Stimulated activated CD4-positive, alpha-beta T cell treated with anti-CD3 and anti-CD28 coated beads, Interleukin-2, amount 100 ng/mL, for 48 hours (primary cell): ENCODE measurements at regions not wholly inside any gene's neighbourhood (a gene's known extent, or its start where the extent isn't known, plus 50 kb on each side); places are given as distances from the start of the nearest gene placed in this dataset.
"Not testable (repeated sequence)": the region's sequence is repeated elsewhere in the genome, so short reads cannot be mapped to it uniquely, and the experiment has no call there.

Source experiments
- DNase-seq, 2 donors: peaks; one replicate each; pipeline ENCODE4 v3.0.0-alpha.2; 2020

DNA sequence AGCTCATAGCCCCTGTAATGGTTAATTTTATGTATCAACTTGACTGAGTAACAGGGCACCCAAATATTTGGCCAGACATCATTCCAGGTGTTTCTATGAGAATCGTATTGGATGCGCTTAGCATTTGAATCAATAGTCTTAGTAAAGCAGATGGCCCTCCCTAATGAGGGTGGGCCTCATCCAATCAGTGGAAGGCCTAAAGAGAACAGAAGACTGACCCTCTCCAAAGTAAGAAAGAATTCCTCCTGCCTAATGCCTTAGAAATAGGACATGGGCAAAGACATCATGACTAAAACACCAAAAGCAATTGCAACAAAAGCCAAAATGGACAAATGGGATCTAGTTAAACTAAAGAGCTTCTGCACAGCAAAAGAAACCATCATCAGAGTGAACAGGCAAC is 352.5 kb upstream of the SASH1 start:
- DNase-seq, result no peak

DNA sequence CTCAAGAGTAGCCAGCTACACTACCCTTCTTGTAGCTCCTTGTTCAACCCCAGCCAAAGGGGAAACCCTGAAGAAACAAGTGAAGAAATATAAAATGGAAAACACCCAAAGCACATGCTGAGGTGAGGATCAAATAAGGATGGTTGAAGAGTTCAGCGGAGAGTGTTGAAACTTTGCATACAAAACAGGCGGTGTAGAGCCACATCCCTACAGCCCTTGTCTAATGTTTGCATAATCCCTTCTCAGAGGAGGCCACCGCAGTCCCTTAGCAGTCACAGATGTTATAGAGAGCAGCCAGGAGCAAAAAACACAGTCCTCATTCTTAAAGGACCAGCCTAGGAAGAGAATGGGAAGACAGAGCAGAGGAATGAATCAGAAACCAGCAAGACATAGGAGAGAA is 350.7 kb upstream of the SASH1 start:
- no peak for DNase-seq

DNA sequence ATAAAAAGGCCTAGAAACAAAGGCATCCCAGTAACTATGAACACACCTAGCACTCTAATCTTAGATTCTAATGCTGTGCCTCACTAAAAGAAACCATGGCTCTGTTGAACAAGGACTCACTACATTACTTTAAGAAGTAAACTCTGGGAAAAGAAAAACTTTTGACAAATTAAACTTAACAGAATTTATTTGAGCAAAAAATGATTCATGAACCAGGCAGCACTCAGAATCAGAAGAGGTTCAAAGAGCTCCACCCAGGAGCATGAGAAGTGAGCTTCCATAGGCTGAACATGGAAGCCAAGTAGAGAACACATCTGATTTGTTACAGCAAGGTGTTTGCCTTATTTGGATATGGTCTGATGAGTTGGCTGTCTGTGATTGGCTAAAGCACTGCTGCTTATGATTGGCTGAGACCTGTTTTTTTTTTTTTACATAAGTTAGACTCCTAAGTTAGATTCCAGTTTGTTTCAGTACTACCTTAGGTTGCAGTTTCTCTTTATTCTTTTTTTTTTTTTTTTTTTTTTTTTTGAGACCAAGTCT is 343.6 kb upstream of the SASH1 start:
- DNase-seq, result no peak

DNA sequence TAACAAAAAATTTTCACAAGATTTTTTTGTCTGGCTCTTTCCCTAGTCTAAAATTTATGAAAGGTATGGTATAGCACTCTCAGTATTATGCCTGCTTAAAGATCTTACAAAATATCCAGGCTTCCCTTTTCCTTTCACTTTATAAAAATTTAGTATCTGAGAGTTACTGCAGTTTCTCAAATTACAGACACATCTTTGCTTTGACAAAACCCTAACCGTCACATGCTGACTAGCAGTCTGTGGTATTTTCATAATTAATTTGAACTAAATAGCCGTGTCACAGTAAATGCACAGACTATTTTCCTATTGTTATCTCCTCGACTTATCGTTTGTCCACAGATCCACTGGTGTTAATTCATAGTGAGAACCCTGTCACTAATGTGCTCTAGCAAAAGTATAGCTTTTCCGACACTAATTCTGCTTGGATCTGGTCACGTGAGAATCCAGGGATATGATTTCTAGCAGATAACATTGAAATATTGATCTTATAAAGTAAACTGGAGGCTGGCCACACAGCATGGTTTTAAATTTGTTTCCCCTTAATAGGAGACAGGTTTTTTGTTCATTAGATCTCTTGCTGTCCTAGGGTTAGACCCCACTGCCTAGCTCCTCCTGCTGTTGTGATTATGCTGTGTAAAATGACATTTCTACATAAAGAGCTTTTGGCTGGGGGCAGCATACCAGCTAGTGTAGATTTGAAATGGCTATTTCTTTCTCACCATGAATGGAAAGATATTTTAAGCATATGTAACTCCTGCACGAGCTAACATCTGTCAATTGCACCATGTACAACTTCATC is 340.6 kb upstream of the SASH1 start:
- DNase-seq, result no peak

DNA sequence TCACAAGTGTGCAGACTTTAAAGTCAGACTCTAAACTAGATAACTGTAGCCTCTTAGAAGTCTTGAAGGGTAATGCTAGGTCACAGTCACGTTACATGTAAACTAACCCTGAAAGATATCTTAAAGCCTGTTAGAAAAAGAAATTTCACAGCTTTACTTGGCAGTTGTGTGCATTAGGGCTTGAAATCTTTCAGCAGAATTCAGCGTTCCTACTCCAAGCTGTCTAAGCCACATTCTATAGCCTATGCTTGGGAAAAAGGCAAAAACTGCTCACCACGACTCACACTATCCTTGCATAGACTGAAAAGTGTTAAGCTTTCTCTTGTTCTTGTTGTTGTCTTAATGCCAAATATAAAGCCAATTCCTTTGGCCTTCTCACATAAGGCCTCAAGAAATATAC is 338.0 kb upstream of the SASH1 start:
- no peak for DNase-seq

DNA sequence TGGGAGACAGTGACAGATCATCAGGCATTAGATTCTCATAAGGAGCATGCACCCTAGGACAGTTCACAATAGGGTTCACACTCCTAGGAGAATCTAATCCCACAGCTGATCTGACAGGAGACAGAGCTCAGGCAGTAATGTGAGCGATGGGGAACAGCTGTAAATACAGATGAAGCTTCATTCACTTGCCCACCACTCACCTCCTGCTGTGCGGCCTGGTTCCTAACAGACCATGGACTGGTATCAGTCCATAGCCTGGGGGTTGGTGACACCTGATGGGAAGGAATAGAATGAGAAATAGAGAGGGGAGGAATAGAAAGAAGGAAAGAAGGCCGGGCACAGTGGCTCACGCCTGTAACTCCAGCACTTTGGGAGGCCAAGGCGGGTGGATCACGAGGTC is 336.8 kb upstream of the SASH1 start:
- DNase-seq, result no peak

DNA sequence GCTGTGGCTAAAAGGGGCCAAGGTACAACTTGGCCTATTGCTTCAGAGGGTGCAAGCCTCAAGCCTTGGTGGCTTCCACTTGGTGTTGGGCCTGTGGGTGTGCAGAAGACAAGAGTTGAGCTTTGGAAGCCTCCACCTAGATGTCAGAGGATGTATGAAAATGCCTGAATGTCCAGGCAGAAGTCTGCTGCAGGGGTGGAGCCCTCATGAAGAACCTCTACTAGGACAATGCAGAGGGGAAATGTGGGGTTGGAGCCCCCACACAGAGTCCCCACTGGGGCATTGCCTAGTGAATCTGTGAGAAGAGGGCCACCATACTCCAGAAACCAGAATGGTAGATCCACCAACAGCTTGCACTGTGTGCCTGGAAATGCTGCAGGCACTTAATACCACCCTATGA is 332.1 kb upstream of the SASH1 start:
- not testable (repeated sequence) for DNase-seq

DNA sequence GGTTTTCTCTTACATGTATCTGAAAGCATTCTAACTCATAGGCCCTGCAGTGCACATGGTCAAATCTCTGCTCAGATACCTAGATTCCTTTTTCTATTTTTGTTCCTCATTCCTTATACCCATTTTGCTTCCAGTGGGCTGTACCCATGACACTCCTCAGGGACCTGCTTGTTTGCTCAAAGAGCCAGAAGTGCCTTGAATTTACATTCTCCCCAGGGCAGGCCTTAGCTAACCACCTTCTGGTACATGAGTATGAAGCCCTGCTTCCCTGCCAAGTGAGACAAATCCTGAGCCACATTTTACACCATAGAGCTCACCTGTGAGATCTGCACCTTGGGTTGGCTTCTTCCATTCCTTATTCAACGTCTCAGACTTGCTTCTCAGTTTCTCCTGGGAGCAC is 326.6 kb upstream of the SASH1 start:
- DNase-seq, result no peak

DNA sequence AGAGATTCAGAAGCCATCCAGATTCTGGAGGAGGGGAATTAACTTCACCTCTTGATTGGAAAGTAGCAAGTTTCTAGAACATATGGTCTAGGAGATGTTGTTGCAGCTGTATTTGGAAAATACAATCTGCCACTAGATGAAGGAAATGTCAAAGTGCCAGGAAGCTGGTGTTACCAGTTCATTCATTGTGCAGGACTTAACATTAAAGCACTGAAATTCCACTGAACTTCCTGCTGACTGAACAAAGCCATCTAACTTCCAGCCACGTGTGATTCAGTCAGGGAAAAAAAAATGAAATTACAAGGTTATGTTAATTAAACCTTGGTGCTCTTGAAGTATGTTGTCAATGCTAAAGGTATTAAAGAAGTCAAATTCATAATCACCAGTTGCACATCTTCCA is 321.5 kb upstream of the SASH1 start:
- no peak for DNase-seq

DNA sequence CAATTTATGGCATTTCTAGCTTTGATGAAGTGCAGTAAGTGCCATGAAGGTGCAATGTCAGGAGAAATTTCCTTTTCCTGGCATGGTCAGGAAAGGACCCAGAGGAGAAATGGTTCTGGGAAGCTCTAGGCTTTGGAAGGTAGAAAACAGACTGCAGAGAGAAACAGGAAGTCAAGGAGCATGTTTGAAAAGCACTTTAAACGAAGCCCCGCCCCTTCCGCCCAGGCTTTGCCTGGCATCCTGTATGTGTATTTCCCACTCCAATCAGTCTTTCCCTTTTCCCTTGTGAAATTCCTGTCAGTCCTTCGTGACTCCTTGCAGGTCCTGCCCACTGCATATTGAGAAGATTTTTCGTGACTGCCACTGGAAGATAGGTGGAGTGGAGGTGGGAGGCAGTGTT is 320.9 kb upstream of the SASH1 start:
- no peak for DNase-seq

DNA sequence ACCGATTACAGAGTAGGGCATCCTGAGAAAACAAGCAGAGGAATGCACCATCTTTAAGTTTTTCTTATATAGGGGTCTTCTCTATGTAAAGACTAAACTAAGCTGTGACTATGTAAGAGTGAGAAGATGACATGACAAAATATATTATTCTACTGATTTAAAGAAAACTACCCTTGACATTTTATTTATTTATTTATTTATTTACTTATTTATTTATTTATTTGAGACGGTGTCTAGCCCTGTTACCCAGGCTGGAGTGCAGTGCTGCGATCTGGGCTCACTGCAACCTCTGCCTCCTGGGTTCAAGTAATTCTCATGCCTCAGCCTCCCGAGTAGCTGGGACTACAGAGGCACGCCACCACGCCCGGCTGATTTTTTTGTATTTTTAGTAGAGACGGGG is 320.4 kb upstream of the SASH1 start:
- not testable (repeated sequence) for DNase-seq

DNA sequence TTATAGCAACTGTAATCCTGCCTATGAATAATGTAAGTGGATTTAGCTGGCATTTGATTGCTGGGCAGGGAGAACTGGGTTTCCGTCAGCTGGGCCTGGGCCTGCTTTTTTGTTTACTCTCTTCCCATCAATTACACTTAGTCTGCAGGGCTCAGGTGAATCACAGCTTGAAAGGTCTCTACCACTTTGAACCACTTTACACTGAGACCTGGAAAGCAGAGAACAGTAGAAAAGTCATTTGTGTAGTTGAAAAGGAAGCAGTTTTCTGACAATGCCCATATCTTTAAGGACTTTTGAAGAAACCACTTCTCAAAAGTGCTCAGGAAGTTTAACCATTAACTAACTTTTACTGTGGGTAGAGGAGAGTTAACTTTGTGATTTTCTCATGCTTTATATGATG is 315.4 kb upstream of the SASH1 start:
- DNase-seq, result no peak

DNA sequence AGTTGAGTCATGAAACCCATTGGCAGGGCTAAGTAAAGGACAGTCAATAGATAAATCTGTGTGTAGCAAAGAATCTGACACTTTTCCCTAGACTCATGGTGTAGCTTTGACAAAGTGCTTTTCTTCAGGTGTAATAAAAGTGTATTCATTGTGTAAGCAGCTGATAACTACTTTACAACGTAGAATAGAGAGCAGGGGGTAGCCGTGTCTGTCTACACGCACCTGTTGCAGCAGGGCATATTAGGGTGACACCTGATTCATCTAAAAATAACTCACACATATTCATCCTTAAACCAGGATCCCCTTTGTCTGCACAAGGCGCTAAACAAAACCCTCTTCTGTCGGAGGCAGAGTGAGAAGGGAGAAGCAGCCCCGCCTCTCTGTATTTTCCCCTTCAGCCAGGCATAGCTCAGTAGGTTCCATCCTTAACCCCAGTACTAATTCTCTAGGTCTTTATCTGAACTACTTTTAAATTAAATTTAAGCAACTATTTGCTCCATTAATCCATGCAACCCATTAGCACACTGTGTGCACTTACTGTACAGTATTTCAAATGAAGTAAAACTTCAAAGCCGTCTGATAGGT is 306.7 kb upstream of the SASH1 start:
- DNase-seq, result no peak

DNA sequence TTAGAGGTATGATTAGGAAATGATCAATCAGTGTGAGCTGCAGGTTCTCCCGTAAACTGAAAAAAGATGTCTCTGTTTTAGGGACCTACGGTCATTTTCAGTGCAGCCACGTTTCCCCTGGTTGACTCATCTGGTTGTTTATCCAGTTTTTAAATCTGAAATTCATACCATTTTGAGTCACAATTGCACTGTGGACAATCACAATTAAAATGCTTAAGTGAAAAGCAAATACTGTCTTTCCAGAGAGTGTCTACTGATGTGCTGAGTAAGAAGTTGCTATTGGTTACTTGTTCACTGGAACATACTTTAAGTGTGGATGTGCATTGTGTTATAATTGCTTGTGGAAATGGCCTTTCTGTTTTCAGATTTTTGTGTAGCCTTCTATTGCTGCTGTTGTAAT is 305.1 kb upstream of the SASH1 start:
- DNase-seq, result no peak

DNA sequence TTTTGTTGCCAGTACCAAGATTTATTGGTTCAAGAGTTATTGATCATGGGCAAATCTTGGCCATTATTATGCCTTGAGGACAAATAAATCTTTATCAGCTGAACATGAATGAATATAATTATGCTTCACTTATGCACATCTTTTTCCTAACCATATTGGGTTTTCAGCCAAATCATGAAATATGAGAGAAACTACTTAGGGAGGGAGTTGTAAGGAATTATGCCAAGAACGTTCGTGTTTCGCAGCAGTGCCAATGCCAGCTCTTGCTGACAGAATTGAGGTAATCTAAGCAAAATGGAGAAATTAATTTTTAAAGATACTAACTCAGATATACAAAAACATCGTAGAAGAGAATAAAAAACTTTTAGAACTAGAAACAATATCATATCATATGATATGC is 301.1 kb upstream of the SASH1 start:
- DNase-seq, result no peak

DNA sequence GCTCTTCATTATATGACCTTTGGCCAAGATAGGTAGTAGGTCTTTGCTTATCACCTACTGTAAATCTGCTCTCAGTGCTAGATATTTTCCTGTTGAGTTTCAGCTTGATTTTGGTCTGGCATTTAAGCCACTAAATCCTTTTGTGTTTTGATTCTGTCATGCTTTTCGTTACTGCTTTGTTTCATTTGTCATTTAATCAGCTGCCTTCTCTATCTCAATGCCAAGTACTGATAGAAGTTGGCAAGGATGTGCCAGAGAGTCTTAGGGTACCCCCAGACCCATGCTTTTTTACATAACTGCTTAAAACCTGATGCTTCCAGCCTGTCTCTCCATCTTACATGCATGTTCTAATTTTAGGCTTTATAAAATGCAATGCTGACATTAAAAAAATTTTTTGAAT is 300.1 kb upstream of the SASH1 start:
- DNase-seq, result no peak

DNA sequence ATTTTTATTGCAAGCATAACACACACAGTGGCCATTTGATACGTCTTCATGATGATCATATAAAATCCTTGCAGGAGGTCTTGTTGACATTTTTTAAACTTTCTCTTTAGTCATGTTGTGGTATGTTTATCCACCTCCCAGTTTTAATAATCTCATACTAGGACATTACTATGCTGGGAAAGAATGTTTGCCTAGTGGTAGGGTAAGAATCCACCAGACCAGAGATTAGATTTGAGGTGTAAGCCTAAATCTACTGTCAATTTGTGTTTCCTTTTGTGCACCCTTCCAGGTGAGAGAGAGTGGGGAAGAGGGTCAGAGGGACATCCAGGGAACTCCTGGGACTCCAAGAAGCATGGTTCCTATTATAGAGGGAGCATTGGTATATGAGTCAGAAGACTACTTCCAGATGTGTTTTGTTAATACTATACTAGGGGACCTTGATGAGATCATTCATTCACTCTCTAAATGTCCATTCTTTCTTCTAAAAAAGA is 298.3 kb upstream of the SASH1 start:
- DNase-seq, result no peak

DNA sequence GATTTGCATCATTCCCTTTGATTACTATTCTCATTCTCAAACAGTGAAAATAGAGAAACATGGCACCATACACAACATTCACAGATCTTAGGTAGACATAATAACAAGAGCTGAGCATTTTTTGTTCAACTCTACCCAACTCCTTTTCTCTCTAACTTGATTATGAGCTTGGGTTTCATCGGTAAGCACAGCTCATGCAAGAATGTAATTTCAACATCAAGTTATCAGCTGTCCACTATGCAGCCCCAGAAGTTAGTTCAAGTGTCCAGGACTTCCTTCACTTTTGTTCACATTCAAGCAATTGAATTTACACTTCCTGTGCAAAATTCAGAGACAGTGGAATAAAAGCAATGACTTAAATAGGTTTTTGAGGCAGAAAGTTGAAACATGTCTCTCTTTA is 297.7 kb upstream of the SASH1 start:
- no peak for DNase-seq

DNA sequence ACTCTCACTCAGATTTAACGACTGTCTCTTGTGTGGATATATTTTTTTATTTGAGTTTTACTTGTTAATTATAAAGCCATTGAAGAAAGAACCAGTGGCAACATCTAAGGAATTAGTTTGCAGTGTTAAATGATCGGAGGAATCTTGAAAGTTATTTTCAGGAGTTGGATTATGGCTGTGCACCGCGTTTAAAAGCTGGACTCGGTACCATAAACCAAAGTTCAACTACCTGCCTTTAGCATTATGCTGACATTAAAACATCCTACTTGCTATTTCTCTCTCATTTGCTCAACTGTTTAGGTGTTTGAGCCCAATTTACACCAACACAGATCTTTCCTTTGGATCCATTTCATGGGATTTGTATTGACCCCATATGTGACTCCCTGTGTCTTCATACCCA is 289.4 kb upstream of the SASH1 start:
- DNase-seq, result no peak

DNA sequence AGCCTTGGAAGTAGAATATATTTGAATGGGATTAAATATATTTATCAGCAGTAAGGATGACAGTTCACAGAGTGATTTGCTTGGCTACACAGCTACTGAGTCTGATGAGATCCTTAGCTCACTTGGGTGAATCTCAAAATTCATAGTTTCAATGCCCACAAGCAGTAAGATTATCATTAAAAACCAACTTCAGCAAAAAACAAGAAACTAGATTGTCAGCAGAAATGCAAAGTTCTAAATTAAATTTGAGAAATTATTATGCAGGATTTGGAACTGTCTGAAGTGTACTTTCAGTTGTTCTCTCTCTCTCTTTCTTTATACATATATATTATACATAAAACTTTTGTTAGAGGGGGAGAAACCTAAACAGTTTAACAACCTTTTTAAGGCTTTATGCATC is 288.8 kb upstream of the SASH1 start:
- DNase-seq, result no peak

DNA sequence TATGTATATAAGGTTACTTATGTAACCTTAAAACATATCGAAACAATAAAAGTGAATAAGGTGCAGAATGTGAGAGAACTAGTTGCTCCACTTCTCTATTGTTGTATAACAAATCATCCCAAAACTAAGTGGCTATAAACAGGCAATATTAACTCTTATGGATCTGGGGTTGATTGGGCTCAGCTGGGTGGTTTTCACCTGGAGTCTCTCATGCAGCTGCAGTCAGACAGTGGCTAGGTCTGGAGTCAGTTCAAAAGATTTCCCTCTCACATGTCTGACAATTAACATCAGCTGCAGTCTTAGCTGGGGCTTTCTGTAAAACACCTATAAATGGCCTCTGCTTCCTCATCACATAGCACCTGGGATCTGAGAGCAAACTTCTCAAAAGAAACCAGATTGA is 288.4 kb upstream of the SASH1 start:
- DNase-seq, result no peak

DNA sequence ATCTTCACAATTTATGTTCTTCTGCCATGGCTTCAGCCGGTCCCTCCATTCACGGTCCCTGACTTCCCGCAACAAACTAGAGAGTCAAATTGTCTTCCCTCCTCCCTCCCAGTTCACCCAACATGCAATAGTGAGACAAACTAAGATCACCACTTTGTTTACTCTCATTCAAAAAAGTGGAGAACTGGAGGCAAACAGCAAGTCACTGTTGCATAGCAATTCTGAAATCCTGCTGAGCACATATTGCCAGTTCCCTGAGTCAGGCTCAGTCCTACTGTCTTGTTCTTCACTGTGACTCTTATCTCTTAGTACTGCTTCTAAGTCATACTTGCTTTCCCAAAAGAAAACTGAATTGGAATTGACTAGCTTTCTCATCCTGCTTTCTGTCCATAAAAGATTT is 287.2 kb upstream of the SASH1 start:
- no peak for DNase-seq

DNA sequence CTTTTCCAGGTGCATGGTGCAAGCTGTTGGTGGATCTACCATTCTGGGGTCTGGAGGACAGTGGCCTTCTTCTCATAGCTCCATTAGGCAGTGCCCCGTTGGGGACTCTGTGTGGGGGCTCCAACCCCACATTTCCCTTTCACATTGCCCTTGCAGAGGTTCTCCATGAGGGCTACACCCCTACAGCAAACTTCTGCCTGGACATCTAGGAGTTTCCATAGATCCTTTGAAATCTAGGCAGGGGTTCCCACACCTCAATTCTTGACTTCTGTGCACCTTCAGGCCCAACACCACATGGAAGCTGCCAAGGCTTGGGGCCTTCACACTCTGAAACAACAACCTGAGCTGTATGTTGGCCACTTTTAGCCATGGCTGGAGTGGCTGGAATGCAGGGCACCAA is 282.8 kb upstream of the SASH1 start:
- no peak for DNase-seq

DNA sequence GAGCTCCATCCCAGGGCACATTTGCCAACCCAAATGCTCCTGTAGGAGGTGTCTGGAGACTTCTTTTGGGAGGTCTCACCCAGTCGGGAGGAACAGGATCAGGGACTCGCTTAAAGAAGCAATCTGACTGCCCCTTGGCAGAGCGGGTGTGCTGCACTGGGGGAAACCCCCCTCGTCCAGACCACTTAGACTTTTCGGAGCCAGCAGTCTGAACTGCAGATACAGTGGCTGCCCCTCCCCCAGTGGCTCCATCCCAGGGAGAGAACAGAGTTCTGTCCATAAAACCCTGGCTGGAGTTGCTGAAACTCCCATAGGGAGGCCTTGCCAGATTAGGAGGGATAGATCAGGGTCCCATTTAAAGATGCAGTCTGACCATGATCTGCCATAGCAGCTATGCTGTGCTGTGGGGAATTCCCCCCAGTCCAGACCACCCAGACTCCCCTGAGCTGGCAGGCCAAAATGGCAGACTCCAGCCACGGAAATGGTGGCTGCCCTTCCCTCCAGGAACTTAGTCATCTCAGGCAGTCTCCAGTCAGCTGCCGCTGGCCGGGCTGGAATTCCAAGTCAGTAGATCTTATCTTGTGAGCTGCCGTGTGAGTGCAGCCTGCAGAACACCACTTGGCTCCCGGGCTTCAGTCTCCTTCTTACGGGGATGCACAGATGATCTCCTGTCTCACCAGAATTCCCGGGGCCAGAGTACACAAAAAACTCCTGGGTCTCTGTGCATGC is 278.1 kb upstream of the SASH1 start:
- no peak for DNase-seq
